ENCODE measurements at regions not wholly inside any gene's neighbourhood (a gene's known extent, or its start where the extent isn't known, plus 50 kb on each side); places are given as distances from the start of the nearest gene placed in this dataset.

- TF ChIP-seq CTCF (IDR thresholded peaks at IDR 0.05): no peak
- no peak for TF ChIP-seq POLR2A (IDR thresholded peaks at IDR 0.05)
Measured at GRCh38 chr15:72847033-72847432, 63.5 kb upstream of the ADPGK start.

Measured in right lobe of liver (tissue), 4 donors.